ENCODE measurements at regions not wholly inside any gene's neighbourhood (a gene's known extent, or its start where the extent isn't known, plus 50 kb on each side); places are given as distances from the start of the nearest gene placed in this dataset.

DNA sequence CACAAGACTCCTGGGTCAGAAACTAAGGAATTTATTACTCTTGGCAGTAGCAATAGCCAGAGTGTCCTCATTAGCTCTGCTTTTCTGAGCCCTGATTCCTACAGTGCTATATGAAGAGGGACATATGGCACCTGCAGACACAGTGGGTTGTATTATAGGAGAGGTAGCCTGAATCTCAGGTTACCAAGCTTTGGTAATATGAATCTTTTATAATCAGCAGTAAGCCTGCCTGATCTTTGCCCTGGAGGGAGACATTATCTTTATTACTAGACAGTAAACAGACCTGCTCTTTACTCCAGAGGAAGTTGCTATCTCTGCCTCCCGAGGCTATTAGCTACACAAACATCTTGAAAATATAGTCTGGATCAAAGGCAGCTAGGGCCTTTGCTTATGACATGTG is 62.5 kb upstream of the HOPX start:
- TF ChIP-seq POLR2A (IDR thresholded peaks at IDR 0.05; ENCODE audit: low read length) (no peak), GATA1 (IDR thresholded peaks at IDR 0.05; ENCODE audit: low read depth, low read length) (no peak)
